Right lobe of liver (tissue), 4 donors: ENCODE measurements at regions not wholly inside any gene's neighbourhood (a gene's known extent, or its start where the extent isn't known, plus 50 kb on each side); places are given as distances from the start of the nearest gene placed in this dataset.

Experiments used
- POLR2A ChIP-seq: fragments of 450-650 bp; IDR thresholded peaks from one replicate; pipeline ENCODE4 v1.6.1; 2017; ENCODE audit warnings: antibody characterized with exemption, mild to moderate bottlenecking
- TF ChIP-seq, protein P1 (sequence below), 4 donors: fragments of 200-600 bp in 3 of 4; fragments of 450-650 bp in 1 of 4; IDR thresholded peaks; one replicate each; pipeline versions ENCODE4 v1.5.1 to v1.8.0; 2016 to 2022; ENCODE audit warnings: antibody characterized with exemption in 4 of 4, mild to moderate bottlenecking in 2 of 4
- donor health status: DM: no; HTN: no; CAD: no.
- donor health status: DM: no; HTN: no; CAD: no.
- donor health status: DM: no; HTN: yes; CAD: no.

DNA sequence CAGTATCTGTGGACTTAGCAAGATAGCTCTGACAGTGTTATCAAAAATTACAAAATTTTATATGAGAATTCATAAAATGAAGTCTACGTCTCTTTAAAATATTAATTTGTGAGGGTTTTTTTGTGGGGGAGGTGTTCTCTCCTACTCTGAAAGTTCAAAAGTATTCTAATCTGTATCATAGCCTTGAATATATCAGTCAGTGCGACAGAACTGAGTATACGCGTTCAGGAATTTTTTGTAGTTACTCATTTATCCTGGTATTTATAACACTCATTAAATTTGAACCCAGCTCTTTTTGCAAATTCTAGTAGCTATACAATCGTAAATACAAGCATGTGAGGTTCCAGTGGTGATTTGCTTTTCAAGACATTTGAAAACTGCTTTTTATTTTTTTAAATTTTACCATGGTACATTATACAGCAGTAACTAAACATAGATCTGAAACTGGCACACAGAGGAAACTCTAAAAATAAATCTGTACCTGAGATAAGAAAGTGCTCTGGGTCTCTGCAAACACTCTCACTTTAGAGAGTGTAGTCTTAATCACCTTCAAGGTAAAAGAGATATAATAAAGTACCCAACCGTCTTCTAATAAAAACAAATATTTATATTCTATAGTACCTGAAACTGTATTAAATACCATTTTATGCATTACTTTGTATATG, 178.4 kb upstream of the ADAMTS5 start:
- no peak for TF ChIP-seq POLR2A
- TF ChIP-seq, protein P1, sequence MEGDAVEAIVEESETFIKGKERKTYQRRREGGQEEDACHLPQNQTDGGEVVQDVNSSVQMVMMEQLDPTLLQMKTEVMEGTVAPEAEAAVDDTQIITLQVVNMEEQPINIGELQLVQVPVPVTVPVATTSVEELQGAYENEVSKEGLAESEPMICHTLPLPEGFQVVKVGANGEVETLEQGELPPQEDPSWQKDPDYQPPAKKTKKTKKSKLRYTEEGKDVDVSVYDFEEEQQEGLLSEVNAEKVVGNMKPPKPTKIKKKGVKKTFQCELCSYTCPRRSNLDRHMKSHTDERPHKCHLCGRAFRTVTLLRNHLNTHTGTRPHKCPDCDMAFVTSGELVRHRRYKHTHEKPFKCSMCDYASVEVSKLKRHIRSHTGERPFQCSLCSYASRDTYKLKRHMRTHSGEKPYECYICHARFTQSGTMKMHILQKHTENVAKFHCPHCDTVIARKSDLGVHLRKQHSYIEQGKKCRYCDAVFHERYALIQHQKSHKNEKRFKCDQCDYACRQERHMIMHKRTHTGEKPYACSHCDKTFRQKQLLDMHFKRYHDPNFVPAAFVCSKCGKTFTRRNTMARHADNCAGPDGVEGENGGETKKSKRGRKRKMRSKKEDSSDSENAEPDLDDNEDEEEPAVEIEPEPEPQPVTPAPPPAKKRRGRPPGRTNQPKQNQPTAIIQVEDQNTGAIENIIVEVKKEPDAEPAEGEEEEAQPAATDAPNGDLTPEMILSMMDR (IDR thresholded peaks at IDR 0.05): no peak
